Renal cortex interstitium (tissue), 11 donors: ENCODE measurements at regions not wholly inside any gene's neighbourhood (a gene's known extent, or its start where the extent isn't known, plus 50 kb on each side); places are given as distances from the start of the nearest gene placed in this dataset.

Experiments used
- DNase-seq, 11 donors: peaks; one replicate each; pipeline ENCODE4 v3.0.0-alpha.2; 2013; ENCODE audit warnings: low read depth in 9 of 11, low spot score in 4 of 11; ENCODE audit errors: extremely low read depth in 1 of 11

DNA sequence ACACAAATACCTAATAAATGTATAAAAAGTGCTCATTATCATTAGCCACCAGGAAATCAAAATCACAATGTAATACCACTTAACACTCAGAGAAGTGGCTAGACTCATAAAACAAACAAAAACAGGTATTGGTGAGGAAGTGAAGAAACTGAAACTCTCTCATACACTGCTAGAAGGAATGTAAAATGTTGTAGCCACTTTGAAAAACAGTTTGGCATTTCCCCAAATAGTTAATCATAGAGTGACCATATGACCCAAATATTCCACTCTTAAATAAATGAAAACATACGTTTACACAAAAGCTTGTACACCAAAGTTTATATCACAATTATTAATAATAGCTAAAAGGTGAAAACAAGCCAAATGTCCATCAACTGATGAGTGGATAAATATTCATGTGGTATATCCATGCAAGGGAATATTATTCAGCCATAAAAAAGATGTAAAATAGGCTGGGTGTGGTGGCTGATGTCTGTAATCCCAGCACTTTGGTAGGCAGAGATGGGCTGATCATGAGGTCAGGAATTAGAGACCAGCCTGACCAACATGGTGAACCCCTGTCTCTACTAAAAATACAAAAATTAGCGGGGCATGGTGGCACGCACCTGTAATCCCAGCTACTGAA lies 86.2 kb upstream of the COL5A2 start:
- no peak for DNase-seq

DNA sequence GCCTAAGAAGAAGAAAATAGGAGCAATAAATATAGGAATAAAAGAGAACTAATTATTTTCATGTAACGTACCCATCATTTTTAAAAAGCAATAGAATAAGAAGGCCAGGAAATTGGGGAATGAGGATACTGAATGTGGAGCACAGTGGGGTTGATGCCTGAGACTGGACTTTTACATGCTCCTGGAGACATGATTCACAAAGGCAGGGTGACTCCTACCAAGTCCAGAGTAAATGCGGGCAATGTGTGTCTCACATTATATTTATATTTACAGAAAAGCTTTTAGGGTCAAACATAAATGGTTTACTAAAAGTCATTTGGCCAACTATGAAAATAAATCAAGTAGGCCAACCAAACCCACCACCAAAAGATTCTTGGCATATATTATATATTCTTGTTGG lies 87.9 kb upstream of the COL5A2 start:
- no peak for DNase-seq

DNA sequence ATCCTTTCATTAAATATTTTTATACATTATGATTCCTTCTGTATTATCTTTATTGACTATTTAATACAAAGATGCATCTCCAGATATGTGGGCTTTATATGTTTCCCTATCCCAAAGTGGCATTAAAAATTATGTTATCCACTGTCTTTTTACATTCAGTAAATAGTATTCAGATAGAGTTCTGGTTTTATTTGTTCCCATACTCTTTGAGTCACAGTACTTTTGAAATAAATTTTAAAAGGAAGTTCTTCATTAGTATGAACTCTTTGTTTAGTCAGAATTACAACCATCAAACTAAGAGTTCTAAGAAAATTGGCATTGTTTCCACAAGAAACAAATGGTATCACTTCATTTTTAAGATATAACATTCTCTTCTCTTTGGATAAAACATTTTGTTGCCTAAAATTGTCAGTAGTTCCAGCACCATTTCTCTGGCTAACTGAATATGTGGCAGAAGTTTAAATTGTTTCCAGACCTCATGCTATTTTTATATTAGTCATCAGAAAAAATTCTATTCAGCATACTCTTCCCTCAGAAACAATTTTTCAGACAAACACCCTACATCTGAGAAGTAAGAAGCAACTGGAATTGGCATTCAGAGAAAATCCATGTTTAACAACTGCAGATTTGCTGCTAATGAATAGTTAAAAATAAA lies 88.5 kb upstream of the COL5A2 start:
- no peak for DNase-seq

DNA sequence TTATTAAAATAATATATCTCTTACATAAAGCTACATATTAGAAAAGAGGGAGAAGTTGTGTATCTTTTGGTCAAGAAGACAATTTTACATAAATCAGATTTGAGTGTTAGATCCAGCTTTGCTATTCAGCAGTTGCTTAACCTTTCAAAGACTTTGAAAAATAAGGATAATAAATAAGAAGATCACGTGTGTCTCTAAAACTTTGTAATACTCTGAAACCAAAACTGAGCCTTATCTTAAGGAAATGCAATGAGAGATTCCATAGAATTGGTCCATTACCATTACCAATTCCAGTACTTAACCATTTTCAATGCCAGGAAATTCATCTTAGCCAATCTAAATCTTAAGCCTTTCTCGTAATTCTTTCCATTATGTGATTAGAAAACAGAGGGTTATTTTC lies 89.2 kb upstream of the COL5A2 start:
- DNase-seq, result no peak

DNA sequence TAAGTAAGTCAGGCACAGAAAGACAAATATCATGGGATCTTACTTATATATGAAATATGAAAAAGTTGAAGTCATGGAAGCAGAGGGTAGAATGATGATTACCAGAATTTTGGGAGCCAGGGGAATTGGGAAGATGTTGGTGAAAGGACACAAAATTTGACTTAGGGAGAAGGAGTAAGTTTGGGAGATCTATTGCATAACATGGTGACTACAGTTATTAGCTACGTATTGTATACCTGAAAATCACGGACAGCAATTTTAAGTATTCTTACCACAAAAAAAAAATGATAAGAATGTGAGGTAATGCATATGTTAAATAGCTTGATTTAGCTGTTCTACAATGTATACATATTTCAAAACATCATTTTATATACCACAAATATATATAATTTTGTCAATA lies 94.2 kb upstream of the COL5A2 start:
- no peak for DNase-seq

DNA sequence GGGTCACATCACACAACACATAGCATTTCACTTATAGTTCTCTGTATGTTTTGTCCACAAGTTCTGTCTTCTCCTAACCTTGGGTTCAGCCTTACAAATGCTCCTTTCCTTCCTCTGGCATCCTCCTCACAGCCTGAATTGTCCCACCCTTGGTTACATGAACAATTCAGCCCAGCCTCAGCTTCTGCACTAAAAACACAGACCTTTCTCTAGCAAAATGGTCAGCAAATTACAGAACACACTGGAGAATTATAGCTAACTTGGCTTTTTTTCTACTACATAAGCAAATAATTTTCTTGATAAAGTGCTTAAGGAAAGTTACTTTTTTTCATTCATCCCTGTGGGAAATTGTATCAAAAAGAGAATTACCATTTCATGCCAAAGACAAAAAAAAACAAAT lies 94.8 kb upstream of the COL5A2 start:
- DNase-seq, result no peak

DNA sequence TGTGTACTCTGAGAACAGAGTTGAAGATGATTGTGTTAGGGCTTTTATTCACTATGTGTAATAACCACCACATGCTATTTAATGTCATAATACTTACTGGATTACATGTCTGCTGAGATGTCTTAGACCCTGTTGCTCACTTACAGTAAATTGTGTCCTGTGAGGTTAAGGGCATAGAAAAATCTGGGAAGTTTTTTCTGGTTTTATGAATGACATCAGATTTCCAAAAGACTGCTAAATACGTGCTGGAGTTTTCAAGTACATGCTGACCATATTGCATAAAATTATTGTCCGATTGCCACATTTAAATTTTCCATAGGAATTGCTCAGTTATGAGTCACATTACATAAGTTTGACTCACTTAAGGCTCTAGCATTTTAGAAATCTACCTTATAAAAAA lies 96.7 kb upstream of the COL5A2 start:
- no peak for DNase-seq

DNA sequence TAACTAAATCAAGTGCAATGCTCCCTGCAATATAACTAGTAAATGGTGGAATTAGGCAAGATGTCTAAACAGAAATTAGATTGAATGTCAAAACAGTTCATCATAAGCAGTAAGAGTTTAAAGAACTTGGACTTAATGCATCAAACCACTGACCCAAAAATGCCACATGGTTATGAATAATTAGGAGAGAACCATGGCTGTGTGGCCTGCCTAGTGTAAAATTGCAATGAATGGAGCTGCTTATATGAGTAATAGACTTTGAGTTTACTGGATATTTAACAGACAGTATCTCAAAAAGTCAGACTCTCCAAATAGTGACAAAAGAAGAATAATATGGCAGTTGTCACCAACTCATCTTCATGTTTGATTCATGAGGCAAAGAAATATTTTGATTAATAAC lies 101.6 kb upstream of the COL5A2 start:
- DNase-seq, result no peak

DNA sequence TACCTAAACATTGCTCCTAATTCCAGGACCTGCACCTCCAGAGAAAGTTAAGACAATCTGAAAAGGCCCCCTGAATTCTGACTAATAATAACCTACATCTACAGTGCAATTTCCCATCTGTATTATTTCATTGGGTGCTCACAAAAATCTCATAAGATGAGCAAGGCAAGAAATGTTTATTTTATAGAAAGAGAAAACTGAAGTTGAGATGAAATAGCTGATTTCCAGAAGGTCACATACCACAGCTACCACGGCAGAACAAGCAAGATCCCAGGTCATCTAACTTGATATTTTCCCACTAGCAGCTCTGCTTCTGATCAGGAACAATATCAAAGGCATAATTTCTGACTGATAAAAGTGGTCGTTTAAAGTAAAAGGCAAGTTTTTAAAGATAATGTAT lies 105.8 kb upstream of the COL5A2 start:
- DNase-seq, result no peak

DNA sequence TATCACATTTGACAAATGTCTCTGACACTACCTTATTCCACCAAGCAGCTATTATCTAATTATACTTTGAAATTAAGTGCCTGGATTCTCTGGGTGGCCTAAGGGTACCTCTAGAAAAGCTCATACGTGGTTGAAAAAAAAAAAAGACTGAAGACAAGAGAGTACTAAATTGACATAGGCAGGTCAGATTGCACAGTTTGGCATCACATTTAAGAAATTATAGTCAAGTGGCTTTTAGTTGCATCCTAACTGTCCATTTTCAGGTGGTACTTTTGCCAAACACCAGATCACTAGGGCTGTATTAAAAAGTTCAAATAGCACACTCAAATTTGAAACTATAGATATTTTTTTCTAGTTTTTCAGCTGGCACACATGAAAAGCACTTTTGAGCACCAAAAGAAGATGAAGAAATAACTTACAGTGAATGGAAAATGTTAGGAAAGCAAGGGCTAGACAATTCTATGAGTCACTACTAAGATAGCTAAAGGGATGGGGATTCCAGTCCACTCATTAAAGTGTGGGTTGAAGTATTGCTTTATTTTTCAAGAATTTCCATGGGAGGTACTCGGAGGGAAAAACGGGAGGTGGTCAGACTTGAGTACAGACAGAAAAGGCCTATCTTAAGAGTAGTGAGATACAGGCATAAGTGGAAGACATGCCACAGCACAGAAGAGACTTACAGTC lies 106.5 kb upstream of the COL5A2 start:
- DNase-seq, result no peak

DNA sequence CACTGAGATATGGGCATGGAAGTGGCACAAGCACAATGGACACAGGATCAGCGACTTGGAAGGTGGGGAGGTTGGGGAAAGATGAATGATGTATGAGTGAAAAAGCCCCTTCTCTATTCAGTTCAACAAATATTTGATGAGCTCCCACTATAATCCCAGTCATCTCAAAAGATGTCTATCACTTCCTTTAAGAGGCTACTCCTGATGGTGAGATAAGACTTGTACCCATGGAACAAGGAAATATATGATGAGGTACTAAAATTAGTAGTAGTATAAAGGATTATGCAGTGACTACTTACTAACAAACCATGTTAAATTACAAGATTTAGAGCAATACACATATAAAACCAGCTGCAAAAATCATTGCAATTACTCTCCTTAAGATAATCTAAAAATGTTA lies 107.8 kb upstream of the COL5A2 start:
- no peak for DNase-seq

DNA sequence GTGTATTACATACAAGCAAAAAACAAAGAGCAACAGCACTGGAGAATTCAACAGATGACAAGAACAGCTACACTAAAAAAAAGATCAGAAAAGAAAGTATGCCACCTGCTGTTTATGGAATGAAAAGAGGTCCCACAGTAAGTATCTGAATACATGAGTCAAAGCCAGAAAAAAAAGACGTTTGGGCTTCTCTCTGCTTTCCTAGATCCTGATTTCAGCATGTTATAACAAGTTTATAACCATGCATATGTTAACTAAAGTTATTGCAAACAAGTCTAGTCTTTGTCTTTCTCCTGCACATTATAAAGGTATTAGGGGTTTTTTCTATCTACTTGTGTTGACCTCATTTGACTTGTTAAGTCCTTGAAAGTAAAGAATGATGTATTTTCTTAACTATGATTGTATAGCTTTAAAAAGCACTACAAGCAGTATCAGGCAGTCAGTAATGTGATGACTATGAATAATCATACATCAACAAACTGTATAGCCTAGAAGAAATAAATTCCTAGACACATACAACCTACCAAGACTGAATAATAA lies 108.5 kb upstream of the COL5A2 start:
- DNase-seq, result peak; percentile 6 to 66 (median 25)

DNA sequence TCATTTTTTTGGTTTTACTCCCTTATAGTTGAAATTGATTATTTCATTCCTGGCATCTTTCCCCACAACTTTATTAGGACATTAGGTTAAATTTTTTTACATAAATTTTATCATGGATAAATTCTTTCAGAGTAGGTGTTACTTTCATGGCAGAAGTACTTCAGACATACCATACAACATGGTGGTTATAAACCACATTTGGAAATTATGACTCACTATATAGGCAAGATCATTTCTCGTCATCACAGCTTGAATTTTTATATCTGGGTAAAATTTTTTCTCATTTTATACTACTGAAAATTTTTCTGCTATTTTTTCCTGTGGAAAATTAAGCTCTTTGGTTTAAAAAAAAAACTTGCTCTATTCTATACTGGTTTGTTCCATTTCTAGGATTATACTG lies 111.9 kb upstream of the COL5A2 start:
- no peak for DNase-seq

DNA sequence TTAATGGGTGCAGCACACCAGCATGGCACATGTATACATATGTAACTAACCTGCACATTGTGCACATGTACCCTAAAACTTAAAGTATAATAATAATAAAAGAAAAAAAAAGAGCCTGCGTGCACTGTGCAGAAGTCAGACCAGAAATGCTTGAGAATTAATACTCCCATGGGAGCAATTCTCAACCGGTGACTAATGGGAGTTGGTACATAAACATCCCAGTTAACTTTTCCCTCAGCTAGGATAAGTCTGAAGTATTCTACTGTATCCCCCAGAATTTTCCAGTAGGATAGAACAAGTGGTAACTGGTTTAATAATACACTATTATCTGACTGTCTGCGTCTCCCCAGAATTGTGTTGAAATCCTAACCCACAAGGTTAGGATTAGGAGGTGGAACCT lies 113.6 kb upstream of the COL5A2 start:
- no peak for DNase-seq

DNA sequence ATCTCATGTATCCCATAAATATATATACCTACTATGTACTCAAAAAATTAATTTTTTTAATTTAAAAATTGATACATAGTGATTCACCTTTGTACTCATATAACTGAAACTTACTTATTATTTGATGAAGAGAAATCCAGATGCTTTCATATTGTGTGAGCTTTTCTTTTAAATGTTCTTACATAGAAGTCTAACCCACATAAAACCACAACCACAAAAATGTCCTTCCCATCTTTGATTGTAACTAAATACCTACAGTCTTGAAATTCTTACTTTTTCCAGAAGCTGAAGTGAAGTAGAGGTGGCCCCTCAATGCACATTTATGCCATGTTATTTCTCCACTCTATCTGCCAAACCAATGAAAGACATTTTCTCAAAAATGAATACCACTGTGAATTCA lies 117.9 kb upstream of the COL5A2 start:
- no peak for DNase-seq

DNA sequence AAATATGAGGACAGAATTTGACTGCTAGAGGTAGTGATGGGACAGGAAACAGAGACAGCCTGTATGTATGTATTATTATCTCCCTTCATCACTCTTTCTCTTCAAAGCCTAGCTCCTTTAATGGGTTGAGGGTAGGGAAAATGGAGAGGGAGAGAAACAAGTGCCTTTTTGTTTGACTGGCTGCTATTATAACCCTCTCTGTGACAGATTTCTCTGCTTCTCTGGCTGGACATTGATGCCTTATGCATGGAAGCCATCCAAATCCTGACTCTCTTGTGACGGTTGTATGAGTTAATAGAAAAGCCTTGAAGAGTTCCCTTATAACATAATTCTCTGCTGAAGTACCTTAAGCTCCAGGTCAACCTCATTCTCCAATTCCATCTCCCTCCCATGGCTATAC lies 118.5 kb upstream of the COL5A2 start:
- DNase-seq, result no peak

DNA sequence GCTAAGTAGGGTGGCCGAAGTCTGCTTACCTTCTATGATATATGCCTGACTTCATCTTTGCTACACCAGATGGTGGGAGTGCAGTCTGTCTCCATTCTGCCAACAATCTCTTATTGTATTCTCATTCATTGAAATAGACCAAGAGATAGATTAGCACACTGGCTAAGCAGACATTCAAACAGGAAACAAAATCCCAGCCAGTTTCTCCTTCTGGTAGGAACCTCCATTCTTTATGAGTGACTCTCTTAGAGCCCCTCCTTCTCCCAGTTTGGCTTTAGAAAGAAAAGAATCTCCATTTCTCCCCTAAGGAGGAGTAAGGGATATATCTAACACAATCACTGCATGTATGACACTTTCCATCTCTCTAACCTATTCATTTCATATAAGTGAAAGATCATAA lies 118.9 kb upstream of the COL5A2 start:
- DNase-seq, result no peak

DNA sequence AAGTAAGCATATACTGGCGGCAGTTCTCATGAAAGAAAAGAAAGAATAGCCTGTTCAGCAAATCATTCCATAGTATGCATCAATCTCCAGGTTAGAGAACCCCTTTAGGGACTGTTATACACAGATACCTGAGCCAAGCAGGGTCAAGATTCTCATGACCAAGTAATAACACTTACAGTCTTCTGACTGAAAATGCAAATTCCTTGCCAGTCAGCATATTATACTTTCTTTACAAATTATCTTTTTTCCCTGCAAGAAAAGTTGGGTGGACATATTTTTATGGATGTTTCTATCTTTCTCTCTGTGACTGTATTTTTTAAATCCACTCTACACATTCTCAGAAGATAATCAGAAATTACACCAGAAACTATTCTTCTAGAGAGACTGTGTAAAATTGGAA lies 120.4 kb upstream of the COL5A2 start:
- no peak for DNase-seq

DNA sequence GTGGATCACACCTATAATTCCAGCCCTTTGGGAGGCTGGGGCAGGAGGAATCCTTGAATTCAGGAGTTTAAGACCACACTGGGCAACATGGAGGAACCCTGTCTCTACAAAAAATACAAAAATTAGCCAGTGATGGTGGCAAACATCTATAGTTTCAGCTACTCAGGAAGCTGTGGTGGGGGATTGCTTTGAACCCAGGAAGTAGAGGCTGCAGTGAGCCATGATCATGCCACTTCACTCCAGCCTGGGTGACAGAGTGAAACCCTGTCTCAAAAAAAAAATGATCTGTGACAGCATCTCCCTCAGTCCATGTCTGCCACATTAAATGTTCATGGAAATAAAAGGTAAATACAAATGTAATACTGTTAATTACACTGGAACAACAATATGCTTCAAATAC lies 121.4 kb upstream of the COL5A2 start:
- DNase-seq, result no peak

DNA sequence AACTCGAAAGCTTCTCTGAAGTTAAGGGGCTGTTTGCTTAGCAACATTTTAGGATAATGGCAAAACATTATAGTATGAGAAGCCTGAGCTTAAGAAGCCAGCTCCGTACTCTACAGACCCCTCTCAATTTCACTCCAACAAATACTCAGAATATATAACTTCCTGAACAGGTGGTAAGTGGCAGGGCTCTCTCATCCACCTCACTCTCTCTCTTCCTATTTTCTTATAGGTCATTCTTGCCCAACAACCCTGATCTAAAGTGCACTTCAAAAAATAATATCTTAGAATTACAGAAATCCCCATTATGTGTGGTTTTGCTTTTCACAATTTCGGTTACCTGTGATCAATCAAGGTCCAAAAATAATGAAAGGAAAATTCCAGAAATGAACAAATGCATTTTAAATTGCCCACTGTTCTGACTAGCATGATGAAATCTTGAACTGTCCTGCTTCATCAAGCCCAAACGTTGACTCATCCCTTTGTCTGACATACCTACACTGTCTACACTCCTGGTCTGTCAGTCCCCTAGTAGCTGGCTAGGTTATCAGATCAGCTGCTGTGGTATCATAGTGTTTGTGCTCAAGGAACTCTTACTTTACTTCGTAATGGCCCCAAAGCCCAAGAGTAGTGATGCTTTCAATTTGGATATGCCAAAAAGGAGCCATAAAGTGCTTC lies 122.8 kb upstream of the COL5A2 start:
- no peak for DNase-seq
